Upper lobe of right lung (tissue), 1 donor: ENCODE measurements at regions not wholly inside any gene's neighbourhood (a gene's known extent, or its start where the extent isn't known, plus 50 kb on each side); places are given as distances from the start of the nearest gene placed in this dataset.

Experiments used
- ATAC-seq: fragments of 200-7000 bp; cut with Tn5 transposase; one replicate; pipeline ENCODE4 v1.9.1; 2020; ENCODE audit warnings: mild to moderate bottlenecking, moderate library complexity
- DNase-seq: peaks from one replicate; pipeline ENCODE4 v3.0.0-alpha.2; 2020
- H3K27ac ChIP-seq: fragments of 200-600 bp; one replicate; pipeline ENCODE4 v1.8.0; 2022
- H3K27me3 ChIP-seq: fragments of 200-600 bp; one replicate; pipeline ENCODE4 v1.8.0; 2022; ENCODE audit warnings: mild to moderate bottlenecking
- H3K36me3 ChIP-seq: fragments of 200-600 bp; one replicate; pipeline ENCODE4 v1.8.0; 2022
- H3K4me1 ChIP-seq: fragments of 200-600 bp; one replicate; pipeline ENCODE4 v1.8.0; 2022
- H3K4me3 ChIP-seq: fragments of 200-600 bp; one replicate; pipeline ENCODE4 v1.8.0; 2022; ENCODE audit warnings: mild to moderate bottlenecking
- H3K9me3 ChIP-seq: fragments of 200-600 bp; one replicate; pipeline ENCODE4 v1.8.0; 2022
- CTCF ChIP-seq: fragments of 200-600 bp; IDR thresholded peaks from one replicate; pipeline ENCODE4 v1.8.0; 2022; ENCODE audit warnings: antibody characterized with exemption
- intact Hi-C: fragments of 100-400 bp; cut with DNase I; formaldehyde crosslinking; loops from one replicate; pipeline ENCODE4 v1.11.0; 2022
- donor health status: DM: no; HTN: yes; CAD: no; lungs with severe emphysema.

DNA sequence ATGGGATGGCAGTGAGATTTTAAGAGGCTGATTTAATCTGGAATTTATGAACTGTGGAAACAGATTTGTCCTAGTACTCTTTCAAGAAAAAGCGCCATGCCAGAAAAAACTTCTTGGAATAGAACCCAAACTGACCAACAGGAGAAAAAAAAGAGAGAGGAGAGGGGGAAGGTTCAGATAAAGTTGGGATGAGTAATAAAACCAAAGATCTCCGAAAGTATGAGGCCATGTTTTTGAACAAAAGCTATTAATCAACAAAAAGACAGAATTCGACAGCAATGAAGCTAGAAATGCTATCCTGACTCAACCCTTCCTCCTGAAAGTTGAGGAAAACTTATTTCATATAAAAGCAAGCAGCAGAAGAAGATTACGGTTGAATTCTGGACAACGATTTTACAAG, 135.5 kb downstream of the CEMIP2 start:
- DNase-seq (no peak), ATAC-seq (no peak)
- no peak overlapping the region for H3K4me3 ChIP-seq
- H3K36me3 ChIP-seq = no peaks in the 10 kb centered on the region
- intact Hi-C loops = no loop called here
- peaks cover 18% of the 10 kb centered on the region for H3K4me1 ChIP-seq
- no peak for TF ChIP-seq CTCF
- no peaks in the 10 kb centered on the region for H3K9me3 ChIP-seq
- H3K27me3 ChIP-seq = no peaks in the 10 kb centered on the region
- no peak overlapping the region for H3K27ac ChIP-seq

GRCh38 chr9:71630377-71630995, 137.8 kb downstream of the CEMIP2 start:
- Histone ChIP-seq H3K27me3 (no peaks in the 10 kb centered on the region), H3K27ac (peak overlapping the region; percentile 58), H3K9me3 (no peaks in the 10 kb centered on the region), H3K4me1 (peaks cover 11% of the 10 kb centered on the region), H3K36me3 (no peaks in the 10 kb centered on the region), H3K4me3 (no peak overlapping the region)
- intact Hi-C loops = no loop called here
- TF ChIP-seq CTCF = no peak
- peak; percentile 41 for ATAC-seq
- no peak for DNase-seq

GRCh38 chr9:71629578-71630215, 138.6 kb downstream of the CEMIP2 start:
- peaks cover 11% of the 10 kb centered on the region for H3K4me1 ChIP-seq
- intact Hi-C loops = no loop called here
- no peaks in the 10 kb centered on the region for H3K9me3 ChIP-seq
- no peak for TF ChIP-seq CTCF
- DNase-seq = no peak
- peak overlapping the region; percentile 52 for H3K27ac ChIP-seq
- H3K36me3 ChIP-seq = no peaks in the 10 kb centered on the region
- H3K27me3 ChIP-seq = no peaks in the 10 kb centered on the region
- H3K4me3 ChIP-seq = no peak overlapping the region
- no peak for ATAC-seq

- Histone ChIP-seq H3K27me3 (no peaks in the 10 kb centered on the region), H3K9me3 (no peaks in the 10 kb centered on the region), H3K4me3 (no peak overlapping the region), H3K27ac (no peak overlapping the region), H3K4me1 (peaks cover 11% of the 10 kb centered on the region), H3K36me3 (no peaks in the 10 kb centered on the region)
- no peak for DNase-seq
- intact Hi-C loops = no loop called here
- ATAC-seq = peak; percentile 61
- TF ChIP-seq CTCF = peak; percentile 41
These were observed 140.1 kb downstream of the CEMIP2 start for GRCh38 chr9:71628247-71628646.

- H3K4me1 ChIP-seq = peaks cover 11% of the 10 kb centered on the region
- no peaks in the 10 kb centered on the region for H3K36me3 ChIP-seq
- TF ChIP-seq CTCF = no peak
- no peak overlapping the region for H3K27ac ChIP-seq
- H3K9me3 ChIP-seq = no peaks in the 10 kb centered on the region
- ATAC-seq = no peak
- no peaks in the 10 kb centered on the region for H3K27me3 ChIP-seq
- no peak for DNase-seq
- H3K4me3 ChIP-seq = no peak overlapping the region
- intact Hi-C loops = no loop called here
These were observed 140.8 kb downstream of the CEMIP2 start for GRCh38 chr9:71627537-71627936.
